ENCODE measurements at regions not wholly inside any gene's neighbourhood (a gene's known extent, or its start where the extent isn't known, plus 50 kb on each side); places are given as distances from the start of the nearest gene placed in this dataset.

DNA sequence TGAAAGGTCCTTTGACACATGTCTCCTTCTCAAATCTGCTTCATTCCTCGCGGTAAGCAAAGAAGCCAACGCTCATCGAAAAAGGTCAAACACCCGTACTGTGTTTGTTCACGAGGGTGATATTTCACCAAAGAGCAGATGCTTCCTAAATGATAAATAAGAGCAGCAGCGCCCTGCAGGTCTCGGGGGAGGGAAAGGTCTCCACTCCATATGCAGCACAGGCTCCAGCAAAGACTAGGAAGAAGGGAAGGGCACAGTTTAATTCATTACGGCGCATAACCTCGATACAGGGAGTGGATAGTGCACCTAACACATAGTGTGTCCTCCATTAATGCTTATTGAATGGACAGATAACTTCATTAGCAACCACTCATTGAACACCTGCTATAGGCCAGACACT is 593.3 kb downstream of the CDK5RAP2 start:
- no peaks in the 10 kb centered on the region for H3K36me3 ChIP-seq
- DNase-seq = no peak
- 63 to 76% methylated on average over 5 to 11 of the region's 11 CpGs for WGBS, 2 donors (ENCODE audit: low coverage in 1 of 2)
- no peak overlapping the region for H3K4me3 ChIP-seq
- in situ Hi-C loops (cut with MboI; ENCODE audit: low pct_ligation_motif_present in 1 of 4, low pct_unique_long_range_greater_than_20kb in 1 of 4, low sequenced_read_pairs in 3 of 4) (no loop called here), intact Hi-C loops (cut with DNase I; ENCODE audit: low total_unique reads) (no loop called here)
- TF ChIP-seq POLR2AphosphoS5 (IDR thresholded peaks at IDR 0.05) = no peak
- TF ChIP-seq, protein P1, sequence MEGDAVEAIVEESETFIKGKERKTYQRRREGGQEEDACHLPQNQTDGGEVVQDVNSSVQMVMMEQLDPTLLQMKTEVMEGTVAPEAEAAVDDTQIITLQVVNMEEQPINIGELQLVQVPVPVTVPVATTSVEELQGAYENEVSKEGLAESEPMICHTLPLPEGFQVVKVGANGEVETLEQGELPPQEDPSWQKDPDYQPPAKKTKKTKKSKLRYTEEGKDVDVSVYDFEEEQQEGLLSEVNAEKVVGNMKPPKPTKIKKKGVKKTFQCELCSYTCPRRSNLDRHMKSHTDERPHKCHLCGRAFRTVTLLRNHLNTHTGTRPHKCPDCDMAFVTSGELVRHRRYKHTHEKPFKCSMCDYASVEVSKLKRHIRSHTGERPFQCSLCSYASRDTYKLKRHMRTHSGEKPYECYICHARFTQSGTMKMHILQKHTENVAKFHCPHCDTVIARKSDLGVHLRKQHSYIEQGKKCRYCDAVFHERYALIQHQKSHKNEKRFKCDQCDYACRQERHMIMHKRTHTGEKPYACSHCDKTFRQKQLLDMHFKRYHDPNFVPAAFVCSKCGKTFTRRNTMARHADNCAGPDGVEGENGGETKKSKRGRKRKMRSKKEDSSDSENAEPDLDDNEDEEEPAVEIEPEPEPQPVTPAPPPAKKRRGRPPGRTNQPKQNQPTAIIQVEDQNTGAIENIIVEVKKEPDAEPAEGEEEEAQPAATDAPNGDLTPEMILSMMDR (IDR thresholded peaks at IDR 0.05) = no peak
- no peak overlapping the region for H3K27ac ChIP-seq
- no peaks in the 10 kb centered on the region for H3K9me3 ChIP-seq
- no peaks in the 10 kb centered on the region for H3K27me3 ChIP-seq
- H3K4me1 ChIP-seq = no peaks in the 10 kb centered on the region

DNA sequence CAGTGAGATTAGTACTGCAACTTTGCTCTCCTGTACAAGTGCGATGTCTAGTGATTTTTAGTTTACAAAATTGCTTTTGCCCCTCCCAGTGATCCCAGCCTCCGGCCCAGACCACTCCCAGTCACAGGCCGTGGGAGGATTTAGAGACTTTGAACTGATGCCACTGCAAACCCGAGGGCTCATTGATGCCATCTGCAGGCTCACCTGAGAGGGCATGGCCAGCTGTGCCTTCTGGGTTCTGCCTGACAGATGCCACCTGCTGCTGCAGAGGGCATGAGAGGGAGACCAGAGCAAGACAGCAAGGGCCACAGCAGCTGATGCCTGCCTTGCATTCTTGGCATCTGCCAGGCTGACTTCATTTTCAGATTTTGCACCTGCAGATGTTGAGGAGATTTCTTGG is 593.8 kb downstream of the CDK5RAP2 start:
- no peaks in the 10 kb centered on the region for H3K4me1 ChIP-seq
- no peak overlapping the region for H3K4me3 ChIP-seq
- H3K27me3 ChIP-seq = no peaks in the 10 kb centered on the region
- intact Hi-C loops (cut with DNase I; ENCODE audit: low total_unique reads) (no loop called here), in situ Hi-C loops (cut with MboI; ENCODE audit: low pct_ligation_motif_present in 1 of 4, low pct_unique_long_range_greater_than_20kb in 1 of 4, low sequenced_read_pairs in 3 of 4) (no loop called here)
- whole genome bisulfite sequencing, 2 donors (ENCODE audit: low coverage in 1 of 2) = 45% methylated on average over 4 of the region's 4 CpGs; no CpG with 5 or more reads in 1 of the 2 donors
- no peak overlapping the region for H3K27ac ChIP-seq
- no peaks in the 10 kb centered on the region for H3K9me3 ChIP-seq
- no peak for DNase-seq
- H3K36me3 ChIP-seq = no peaks in the 10 kb centered on the region
- no peak for TF ChIP-seq EP300 (IDR thresholded peaks at IDR 0.05; ENCODE audit: low read depth)

DNA sequence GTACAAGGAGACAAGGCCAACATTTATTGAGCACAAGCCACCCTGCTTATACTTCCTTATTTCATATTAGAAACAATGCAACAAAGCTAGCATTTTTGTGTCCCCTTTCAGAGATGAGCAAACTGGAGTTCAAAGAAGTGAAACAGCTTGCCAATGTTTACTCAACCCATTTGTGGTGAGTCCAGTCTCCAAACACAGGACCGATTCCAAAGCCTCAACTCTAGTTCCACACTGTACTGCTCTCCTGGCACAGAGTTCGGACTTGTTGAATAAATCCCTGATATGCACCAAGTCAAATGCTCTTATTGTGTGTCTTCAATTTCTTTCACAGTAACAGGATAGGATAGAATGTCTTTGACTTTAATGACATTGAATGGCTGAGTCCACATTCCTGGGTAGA is 604.8 kb upstream of the BRINP1 start:
- no peak for DNase-seq
- in situ Hi-C loops (cut with MboI; ENCODE audit: low pct_ligation_motif_present in 1 of 4, low pct_unique_long_range_greater_than_20kb in 1 of 4, low sequenced_read_pairs in 3 of 4) (loop anchor here in 2 of 4 donors (25.0 kb wide), 2 partner anchors 412 to 488 kb away; no protein-coding TSS in a partner anchor), intact Hi-C loops (cut with DNase I; ENCODE audit: low total_unique reads) (no loop called here)
- no peak overlapping the region for H3K27ac ChIP-seq
- no peaks in the 10 kb centered on the region for H3K36me3 ChIP-seq
- TF ChIP-seq EP300 (IDR thresholded peaks at IDR 0.05; ENCODE audit: low read depth) (no peak), POLR2AphosphoS5 (IDR thresholded peaks at IDR 0.05) (no peak), POLR2A (IDR thresholded peaks at IDR 0.05) (no peak)
- TF ChIP-seq, protein P1 (IDR thresholded peaks at IDR 0.05) = no peak
- 57% methylated on average over 2 of the region's 2 CpGs; no CpG with 5 or more reads in 1 of the 2 donors for WGBS, 2 donors (ENCODE audit: low coverage in 1 of 2)
- no peaks in the 10 kb centered on the region for H3K4me1 ChIP-seq
- H3K27me3 ChIP-seq = no peaks in the 10 kb centered on the region
- H3K9me3 ChIP-seq = no peaks in the 10 kb centered on the region
- no peak overlapping the region for H3K4me3 ChIP-seq

DNA sequence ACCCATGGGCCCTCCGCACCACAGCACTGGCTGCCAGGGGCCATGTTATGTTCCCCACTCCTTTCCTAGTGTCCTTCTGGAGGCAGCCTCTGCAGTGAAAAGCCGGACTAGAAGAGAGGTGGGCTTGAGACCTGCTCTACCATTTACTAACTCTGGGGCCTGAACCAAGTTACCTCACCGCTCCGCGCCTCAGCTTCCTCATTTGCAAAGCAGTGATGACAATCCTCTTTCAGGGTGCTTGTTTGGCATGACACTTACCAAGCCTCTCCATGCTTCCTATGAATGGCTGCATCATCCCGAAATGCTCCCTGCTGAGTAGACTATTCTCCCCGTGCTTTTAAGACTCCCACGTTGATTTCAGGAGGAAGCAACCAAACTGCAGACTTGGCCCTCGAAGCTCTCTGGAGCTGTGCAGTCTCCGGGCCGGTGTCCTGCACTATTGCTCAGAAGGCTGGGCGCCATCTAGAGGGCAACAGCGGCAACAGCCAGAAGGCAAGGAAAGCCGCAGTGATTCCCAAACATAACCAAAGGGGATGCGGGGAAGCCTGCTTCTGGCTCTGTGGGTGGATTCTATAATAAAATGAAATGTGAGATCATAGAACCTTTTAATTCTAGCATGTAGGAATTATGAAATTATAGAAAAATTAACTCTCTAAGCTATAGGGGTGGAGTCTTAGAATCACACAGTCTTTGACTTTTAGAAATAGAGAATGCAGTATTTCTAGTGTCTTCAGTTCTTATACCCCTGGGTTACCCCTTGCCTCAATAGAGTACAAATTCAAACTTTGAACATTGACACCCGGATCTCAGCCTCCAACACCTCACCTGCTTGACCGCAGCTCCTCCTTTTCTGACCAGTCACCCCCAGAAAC is 599.8 kb upstream of the BRINP1 start:
- in situ Hi-C loops (cut with MboI; ENCODE audit: low pct_ligation_motif_present in 1 of 4, low pct_unique_long_range_greater_than_20kb in 1 of 4, low sequenced_read_pairs in 3 of 4) = loop anchor here in 2 of 4 donors (25.0 kb wide), 2 partner anchors 407 to 493 kb away; no protein-coding TSS in a partner anchor
- intact Hi-C loops (cut with DNase I; ENCODE audit: low total_unique reads) = no loop called here

More for the DNA sequence above, 599.8 kb upstream of the BRINP1 start:
- peaks cover 0 to 1% (median 0%) of the 10 kb centered on the region in 4 donors for H3K4me1 ChIP-seq
- no peak overlapping the region for H3K4me3 ChIP-seq
- no peaks in the 10 kb centered on the region for H3K9me3 ChIP-seq
- TF ChIP-seq EP300 (IDR thresholded peaks at IDR 0.05; ENCODE audit: low read depth) = no peak
- TF ChIP-seq POLR2A (IDR thresholded peaks at IDR 0.05) = no peak
- TF ChIP-seq, protein P1 (IDR thresholded peaks at IDR 0.05) = peak; percentile 59 to 91 (median 88)
- no peaks in the 10 kb centered on the region for H3K36me3 ChIP-seq
- H3K27me3 ChIP-seq = peaks cover 7% of the 10 kb centered on the region
- no peak overlapping the region for H3K27ac ChIP-seq
- 34 to 40% methylated on average over 7 to 17 of the region's 17 CpGs for WGBS, 2 donors (ENCODE audit: low coverage in 1 of 2)
- DNase-seq = peak; percentile 63
